GM18520 (cell line): ENCODE measurements at regions not wholly inside any gene's neighbourhood (a gene's known extent, or its start where the extent isn't known, plus 50 kb on each side); places are given as distances from the start of the nearest gene placed in this dataset.
"Not testable (repeated sequence)": the region's sequence is repeated elsewhere in the genome, so short reads cannot be mapped to it uniquely, and the experiment has no call there.

ENCODE experiments used
- ATAC-seq: cut with Tn5 transposase; IDR thresholded peaks from one replicate; pipeline ENCODE4 v1.9.1; 2021; ENCODE audit not compliant: unreplicated experiment

DNA sequence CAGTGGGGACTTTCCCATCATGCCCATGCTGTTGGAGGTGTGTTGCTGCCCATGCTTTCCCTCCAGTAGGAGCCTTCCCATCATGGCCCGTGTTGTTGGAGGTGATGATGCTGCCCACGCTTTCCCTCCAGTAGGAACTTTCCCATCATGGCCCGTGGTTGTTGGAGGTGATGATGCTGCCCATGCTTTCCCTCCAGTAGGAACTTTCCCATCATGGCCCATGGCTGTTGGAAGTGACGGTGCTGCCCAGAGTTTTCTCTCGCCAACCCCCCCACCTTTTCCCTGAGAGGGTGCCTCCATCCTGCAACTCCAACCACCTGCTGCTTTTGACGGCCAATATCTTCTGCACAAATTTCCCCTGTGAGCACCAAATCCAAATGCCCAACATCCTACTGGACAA lies 205.7 kb downstream of the TOMM20 start:
- ATAC-seq: no peak

DNA sequence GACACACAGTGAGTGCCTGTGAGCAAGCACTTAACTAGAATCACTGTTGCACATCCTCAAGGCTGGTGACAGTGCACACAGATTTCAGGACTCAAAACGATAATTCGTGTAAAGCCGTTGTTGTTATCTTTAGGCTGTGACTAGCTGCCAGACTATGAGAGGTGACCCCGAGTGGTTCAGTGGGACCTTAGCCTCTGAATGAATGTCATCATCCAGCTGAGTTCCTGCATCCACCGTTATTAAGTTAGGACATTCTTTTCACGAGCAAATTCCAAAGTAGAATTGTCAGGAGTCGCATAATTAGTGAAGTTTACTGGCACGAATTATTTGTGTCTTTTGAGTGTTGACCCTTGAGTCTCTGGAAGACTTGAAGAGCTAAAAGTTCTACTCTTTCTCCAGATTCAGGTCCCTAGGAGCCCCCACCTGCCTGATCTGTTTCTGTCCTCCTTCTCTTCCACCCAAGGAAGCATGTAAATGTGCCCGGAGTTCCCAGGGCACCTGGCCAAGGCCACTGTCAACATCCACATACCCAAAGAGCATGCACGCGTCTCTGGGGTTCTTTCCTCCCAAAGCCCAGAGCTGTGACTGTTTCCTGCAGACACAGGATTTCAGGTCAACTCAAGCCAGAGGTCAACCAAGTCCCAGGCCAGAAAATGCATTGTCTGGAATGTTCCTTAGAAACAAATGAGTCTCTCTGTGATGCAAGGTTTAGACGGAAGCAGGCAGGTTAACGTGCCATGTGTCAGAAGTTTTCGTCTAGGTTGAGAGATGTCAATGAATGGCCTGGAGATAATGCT lies 207.2 kb downstream of the TOMM20 start:
- no peak for ATAC-seq

DNA sequence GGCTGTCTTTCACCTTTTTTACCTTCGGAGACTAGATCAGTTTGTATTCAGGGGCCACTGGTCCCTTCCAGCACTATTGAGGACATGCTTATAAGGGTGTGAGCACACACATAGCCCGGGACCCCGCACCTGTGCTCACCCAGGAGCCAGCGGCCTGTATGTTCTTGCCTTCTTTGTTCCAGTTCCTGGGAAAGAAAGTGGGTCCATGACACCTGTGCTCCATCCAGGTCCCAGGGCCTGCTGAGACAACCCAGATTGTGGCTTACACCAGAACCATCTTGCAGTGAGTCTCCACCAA lies 207.8 kb downstream of the TOMM20 start:
- ATAC-seq: no peak

DNA sequence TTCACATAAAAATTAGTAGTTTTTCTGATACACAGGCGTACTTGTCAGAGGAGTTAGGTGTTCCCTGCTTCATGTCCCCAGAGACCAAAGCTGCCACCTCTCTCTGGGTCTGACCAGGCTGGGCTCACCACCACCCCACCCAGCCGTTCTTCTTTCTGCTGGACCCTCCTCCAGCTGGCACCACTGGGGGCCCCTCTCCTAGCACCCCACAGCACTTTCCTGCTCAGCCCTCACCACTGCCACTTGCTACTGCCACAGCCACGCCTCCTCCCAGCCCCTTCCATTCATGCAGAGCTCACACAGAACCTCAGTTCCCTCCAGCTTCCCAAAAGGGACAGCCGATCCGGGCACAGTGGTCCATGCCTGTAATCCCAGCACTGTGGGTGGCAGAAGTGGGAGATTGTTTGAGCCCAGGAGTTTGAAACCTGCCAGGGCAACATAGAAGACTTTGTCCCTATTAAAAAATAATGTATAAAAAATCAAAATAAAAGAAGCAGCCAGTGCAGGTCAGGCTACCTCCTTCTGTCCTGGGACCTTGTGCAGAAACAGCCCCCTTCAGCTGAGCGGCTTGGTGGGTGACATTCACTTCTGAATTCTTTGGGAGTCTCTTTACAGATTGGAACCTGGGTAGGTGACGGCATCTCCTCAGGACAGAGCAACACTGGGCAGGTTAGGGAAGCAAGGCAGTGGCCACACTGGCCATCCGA lies 208.3 kb downstream of the TOMM20 start:
- no peak for ATAC-seq

DNA sequence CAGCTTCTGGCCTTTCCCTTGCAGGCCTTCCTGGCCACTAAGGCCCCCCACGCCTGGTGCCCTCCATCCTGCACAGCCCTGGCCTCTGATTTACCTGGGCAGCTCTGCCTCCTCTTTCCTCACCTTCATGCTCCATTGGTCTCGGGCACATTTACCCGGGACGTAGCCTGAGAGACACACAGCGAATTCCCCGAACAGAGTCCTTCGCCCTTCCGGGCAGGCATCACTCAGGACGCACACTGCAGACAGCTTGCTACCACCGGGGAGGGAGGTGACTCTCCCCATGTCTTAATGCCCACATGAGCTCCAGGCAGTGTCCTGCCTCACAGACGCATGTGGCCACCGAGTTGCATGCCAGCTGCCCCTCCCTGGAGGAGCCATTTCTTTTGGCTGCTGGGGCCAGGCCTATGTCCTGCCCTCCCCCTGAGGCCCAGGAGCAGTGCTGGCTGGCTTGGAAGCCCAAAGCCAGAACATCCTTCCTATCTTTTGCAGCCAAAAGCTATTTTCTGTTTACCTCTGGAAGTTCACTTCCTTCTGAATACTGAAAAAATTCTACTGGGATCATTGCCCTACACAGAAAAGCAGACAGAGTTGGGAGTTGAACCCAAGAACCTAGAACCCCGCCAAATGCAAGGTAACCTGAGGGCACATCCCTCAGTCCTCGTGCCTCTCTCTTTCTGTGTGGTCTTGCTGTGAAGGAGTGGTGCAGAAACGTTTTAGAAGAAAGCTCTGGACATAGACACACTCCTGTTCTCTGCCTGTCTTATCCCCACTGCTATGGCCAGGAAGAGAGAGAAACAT lies 209.5 kb downstream of the TOMM20 start:
- no peak for ATAC-seq

DNA sequence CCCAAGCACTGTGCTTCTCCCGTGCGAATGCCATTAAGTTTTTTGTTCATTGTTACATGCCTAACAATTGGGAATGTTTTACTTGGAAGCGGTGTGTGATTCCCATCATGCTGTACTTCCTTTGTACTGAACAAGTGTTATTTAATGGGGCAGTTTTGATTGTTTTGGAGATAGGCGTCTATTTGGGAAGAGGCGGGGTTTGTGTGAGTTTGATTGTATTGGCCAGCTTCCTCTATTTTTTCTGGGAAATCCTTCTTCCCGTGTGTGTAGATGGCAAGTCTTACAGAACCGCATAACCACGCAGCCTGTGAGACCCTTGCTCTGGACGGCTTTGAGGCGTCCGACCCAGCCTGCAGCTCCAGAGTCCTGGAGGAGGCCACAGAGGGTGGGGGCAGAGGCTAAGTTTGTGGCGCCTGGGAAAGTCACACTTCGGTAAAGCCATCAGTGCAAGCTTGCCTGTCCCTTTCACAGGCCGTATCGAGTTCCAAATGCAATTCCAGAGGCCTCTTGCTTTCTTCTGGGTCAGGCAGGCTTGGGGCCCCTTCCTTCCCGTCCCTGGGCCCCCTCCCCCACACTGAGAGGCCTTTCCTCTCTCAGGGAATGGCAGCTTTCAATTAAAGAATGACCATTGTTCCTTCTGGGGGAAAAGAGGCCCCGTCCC lies 210.3 kb downstream of the TOMM20 start:
- no peak for ATAC-seq

DNA sequence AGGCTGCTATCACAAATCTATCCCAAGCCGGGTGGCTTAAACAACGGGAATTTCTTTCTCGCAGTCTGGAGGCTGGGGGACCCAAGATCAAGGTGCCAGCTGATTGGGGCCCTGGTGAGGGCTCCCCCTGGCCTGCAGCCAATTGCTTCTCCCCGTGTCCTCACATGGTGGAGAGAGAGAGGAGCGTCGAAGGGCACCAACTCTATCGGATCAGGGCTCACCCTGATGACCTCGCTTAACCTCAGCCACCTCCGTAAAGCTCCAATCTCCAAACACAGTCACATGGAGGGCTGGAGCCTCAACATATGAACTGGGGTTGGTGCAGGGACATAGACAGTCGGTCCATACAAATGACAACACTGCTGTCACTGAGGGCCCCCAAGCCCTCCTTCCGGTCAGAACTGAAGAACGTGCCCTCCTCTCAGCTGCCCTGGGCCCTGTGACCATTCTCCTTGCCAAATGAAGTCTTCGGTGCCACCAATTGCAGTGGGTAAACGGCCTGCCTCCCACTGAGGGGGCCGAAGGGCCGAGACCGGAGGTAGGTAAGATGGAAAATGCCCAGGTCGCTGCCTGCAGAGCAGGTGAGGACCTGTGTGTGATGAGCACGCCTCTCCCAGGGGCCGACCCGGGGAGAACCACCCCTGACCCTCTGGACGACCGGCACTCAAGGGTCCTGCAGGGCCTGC lies 211.0 kb downstream of the TOMM20 start:
- no peak for ATAC-seq

DNA sequence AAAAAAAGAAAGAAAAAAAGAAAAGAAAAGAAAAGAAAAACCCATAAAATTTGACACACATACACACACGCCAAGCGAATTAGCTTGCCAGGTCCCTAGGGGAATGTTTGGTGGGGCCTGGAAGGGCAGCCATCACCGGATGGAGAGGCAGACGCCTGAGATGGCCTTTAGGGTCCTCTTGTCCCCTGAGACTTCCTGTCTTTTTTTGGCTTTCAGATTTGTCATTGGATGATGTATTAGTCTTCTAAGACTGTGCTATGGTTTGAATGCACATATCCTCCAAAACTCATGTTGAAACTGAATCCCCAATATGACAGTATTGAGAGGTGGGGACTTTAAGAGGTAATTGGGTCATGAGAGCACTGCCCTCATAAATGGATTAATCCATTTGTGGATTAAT lies 211.8 kb downstream of the TOMM20 start:
- no peak for ATAC-seq

DNA sequence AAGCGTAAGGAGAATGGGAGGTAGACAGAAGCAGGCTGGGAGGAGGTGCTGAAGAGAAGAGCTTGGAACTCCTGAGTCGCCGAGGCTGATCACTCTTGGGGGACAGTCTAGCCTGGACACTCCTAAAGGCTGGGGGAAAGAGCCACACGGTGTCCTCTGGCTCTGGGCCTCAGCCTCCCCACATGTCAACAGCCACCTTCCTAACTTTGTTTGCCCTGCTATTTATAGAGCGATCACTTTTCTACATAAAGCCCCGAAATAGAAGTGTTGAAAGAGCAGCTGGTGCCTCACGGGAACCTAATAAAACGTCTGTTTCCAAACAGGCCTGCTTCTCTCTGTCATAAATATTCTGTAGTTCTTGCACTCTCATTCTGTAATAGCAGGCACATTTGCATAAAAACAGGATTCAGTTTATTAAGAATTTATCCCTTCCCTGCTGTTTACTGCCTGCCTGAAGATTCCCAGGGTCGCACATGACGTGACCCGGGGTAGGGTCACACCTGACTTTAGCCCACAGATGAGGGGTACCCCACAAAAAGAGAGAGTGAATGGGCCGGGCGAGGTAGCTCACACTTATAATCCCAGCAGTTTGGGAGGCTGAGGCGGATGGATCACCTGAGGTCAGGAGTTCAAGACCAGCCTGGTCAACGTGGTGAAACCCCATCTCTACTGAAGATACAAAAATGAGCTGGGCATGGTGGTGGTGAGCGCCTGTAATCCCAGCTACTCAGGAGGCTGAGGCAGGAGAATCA lies 212.5 kb downstream of the TOMM20 start:
- ATAC-seq: no peak

DNA sequence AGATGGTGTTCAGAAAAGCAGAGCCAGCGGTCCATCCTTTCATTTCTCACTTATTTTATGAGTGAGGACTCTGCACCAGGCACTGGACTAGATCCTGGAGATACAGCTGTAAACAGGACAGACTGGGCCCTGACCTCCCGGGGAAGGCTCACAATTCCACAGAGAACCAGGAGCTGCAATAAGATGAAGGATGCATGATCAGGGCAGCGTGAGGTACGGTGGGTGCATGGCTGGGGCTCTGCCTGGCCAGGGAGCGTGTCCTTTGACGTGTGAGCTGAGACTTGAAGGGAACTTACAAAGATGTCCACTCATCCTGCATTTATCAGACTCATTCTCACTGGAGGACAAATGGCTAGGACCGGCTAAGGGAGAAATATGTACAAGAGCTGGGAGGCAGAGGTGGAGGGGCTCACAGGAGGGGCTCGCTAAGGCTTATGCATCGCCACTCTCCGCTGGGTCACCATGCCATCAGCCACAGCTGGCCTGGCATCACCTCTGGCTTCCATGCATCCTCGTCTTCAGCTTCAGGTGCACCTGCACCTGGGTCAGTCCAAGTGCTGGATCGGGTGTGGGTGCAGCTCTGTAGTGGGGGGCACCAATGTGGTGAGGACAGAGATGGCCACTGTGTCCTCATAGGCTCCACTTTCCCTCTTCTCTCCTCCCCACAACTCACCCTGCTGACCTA lies 213.9 kb downstream of the TOMM20 start:
- no peak for ATAC-seq

DNA sequence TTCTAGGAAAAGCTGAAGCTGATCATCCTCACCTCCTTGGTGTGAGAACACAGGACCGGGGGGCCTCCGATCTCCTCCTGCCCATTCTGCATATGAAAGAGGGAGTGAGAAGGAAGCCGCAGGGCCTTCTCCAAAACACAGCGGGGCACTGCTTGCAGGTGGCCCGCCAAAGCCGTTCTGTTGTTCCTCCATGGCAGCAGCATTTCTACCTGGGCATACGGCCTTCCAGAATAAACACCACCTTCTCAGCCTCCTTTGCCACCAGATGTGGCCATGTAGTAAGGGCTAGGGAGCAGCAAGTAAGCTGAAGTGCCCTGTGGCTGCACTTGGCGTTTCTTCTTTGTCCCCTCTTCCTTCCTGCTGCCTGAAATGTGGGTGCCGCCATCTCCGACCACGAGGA lies 214.9 kb downstream of the TOMM20 start:
- no peak for ATAC-seq

DNA sequence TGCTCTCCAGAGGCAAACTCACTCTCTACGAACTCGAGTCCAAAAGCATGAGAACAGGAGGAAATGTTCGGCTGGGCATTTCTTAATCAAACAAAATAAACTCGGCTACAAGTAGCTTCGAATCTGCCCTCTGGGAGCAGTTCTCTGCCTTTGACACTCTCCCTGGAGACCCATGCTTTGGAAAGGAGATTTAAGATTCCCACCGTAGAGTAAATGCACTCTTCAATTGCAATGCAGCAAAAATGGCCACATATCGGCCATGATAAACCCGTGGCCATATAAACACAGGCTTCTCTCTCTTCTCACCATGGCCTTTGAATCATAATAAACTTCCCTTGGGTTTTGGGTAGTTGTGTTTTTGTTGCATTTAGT lies 215.4 kb downstream of the TOMM20 start:
- no peak for ATAC-seq

DNA sequence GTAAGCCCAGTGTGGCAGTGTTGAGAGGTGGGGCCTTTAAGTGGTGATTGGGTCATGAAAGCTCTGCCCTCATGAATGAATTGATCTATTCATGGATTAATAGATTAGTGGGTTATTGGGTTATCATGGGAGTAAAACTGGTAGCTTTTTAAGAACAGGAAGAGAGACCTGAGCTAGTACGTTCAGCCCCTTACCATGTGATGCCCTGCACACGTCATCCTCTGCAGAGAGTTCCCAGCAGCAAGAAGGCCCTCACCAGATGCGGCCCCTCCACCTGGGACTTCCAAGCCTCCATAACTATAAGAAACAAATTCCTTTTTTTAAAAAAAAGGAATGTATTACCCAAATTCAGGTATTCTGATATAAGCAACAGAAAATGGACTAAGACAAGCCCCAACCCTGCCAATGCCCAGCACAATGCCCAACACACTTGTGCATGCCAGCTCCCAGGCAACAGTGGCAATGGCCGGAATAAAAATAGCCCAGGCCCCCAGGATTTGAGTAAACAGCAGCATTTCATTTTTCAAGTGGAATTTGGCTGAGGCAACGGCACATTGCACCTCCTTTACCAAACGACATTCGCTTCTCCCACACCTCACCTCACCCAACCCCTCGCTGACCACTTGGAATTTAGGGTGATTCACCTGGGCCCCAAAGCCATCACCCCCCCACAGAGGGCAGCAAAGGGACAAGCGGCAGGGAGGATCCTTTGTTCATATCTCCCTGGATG lies 215.9 kb downstream of the TOMM20 start:
- ATAC-seq: no peak

DNA sequence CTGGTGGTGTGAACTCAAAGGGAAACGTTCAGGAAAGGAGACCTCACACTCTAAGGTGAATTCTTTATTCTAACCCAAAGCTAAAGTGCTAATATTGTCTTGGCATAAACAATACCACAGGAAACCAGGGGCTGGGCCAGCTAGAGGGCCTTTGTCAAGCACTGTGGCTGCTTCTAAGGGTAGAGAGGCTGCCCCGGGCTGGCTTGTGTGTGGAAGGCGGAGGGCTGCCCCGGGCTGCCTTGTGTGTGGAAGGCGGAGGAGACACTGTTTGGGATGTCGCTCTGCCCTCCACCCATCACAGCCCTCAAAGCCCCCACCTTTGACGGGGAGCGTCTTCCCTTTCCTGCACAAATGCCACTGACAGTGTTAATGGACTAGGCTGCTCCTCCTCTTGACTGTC lies 216.8 kb downstream of the TOMM20 start:
- no peak for ATAC-seq

DNA sequence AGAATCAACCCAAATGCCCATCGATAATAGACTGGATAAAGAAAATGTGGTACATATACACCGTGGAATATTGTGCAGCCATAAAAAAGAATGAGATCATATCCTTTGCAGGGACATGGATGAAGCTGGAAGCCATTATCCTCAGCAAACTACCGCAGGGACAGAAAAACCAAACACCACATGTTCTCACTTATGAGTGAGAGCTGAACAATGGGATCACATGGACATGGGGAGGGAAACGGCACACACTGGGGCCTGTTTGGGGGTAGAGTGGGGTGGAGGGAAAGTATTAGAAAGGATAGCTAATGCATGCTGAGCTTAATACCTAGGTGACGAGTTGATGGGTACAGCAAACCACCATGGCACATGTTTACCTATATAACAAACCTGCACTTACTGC lies 217.5 kb downstream of the TOMM20 start:
- ATAC-seq: not testable (repeated sequence)

DNA sequence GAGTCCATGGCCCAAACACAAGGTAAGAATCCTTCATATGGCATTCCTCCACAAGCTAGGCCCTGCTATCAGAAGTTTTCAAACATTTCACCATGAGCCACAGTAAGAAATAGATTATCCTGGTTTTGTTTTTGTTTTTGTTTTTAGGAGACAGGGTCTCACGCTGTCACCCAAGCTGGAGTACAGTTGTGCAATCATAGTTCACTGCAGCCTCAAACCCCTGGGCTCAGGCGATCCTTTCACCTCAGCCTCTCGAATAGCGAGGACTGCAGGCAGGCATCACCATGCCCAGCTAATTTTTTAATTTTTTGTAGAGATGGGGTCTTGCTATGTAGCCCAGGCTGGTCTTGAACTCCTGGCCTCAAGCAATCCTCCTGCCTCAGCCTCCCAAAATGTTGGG lies 218.8 kb downstream of the TOMM20 start:
- no peak for ATAC-seq

DNA sequence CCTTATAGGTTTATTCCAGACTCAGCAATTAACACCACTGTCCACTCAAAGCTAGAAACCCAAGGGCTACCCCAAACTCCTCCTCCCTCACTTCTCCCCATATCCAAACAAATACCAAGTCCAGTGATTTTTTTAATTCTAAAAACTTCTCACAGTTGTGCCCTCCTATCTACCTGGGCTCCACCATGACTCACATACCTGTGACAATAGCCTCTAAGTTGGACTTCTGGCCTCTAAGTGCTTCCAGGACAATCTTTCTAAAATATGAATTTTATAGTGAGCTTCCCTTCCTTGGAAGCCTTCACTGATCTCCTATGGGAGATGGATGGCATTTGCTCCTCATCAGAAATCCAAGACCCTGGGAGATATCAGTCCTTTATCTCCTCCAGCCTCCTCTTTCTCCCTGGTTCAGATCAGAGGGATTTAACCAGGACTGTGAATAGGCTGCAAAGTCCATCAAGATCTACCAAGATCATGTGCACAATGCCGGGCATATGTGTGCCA lies 219.3 kb downstream of the TOMM20 start:
- ATAC-seq: no peak

DNA sequence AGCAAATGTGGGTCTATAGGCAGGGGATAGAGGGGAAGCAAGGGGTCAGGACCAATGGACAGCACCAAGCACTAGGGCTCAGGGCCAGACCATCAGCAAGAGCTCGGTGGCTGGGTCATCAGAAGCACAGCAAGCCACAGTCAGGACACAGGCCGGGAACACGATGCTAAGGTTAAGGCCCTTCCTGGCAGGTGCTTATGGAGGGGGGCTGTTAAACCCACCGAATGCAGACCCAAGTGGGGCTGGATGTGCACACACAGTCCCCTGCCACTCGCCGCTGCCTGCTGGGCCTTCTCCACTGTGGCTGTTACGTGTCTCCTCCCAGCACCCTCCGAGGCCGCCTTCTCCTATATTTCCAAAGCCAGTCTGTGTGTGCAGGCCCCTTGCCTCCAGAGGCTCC lies 220.1 kb downstream of the TOMM20 start:
- no peak for ATAC-seq

DNA sequence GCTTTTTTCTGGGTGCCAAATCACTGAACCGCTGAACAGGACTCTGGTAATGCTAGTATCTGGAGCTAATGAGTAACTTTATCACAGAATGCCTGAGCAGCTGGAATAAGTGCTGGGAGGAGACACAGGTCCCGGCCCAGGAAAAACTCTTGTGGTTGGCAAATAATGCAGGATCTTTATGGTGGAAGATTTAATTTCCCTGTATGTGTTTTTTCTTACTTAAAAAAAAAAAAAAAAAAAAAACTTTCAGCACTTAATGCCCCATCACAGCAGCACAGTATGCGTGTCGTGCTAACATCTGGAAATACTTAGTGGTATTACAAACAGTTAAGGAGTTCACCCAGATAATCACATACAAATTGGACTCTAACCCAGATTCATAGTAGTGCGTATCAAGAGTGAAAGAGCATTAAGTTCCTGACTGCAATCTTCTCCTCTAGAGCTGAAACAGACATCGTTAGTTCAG lies 220.7 kb downstream of the TOMM20 start:
- no peak for ATAC-seq
